Occipital lobe (tissue), 1 donor: ENCODE measurements at regions not wholly inside any gene's neighbourhood (a gene's known extent, or its start where the extent isn't known, plus 50 kb on each side); places are given as distances from the start of the nearest gene placed in this dataset.

Experiments
- DNase-seq: peaks from one replicate; lab custom pipeline; 2025; lab: John Stamatoyannopoulos, UW

DNA sequence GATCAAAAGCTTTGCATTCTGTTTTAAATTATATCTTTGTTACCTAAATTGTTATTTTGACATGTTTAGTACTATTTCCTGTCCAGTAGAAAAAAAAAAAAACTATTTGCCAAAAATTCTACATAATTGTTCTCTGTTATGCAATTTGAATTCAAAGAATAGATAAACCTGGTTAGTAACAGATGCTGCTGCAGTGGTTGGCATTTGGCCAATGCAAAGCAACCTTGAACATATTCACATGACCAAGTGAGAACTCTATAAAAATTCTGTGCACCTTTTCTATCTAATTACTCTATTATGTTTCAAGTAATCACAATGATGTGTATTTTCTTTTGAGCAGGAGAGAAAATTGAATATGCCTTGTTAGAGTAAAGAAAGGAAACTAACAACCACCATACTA is 1473.4 kb downstream of the RPA4 start:
- no peak for DNase-seq

- DNase-seq = no peak
These were observed 1478.9 kb downstream of the RPA4 start for GRCh38 chrX:98362630-98363029.

- DNase-seq = no peak
These were observed 1488.3 kb downstream of the RPA4 start for GRCh38 chrX:98371994-98372393.

- no peak for DNase-seq
These were observed 1495.4 kb downstream of the RPA4 start for GRCh38 chrX:98379134-98379533.

DNA sequence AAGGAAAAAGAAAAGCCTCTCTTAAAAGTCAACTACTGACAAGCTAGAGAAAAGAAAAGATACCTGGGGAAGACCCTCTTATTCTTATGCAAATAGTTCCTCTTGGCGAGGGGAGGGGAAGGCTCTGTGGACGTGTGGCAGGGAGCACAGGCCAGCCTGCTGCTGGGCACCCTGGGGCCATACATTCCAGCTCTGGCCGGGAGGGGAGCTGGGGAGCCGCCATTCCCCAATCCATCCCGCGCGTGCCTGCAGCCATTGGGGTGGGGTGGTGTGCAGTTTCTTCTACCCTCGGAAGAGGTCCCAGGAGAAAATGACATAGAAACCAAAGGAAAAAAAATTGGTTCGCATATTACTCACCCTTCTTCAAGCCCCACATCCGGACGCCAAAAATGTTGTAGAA is 1496.4 kb downstream of the RPA4 start:
- no peak for DNase-seq

GRCh38 chrX:98380556-98380955 is 1496.8 kb downstream of the RPA4 start:
- DNase-seq = no peak

GRCh38 chrX:98398542-98398941 is 1514.8 kb downstream of the RPA4 start:
- no peak for DNase-seq

DNA sequence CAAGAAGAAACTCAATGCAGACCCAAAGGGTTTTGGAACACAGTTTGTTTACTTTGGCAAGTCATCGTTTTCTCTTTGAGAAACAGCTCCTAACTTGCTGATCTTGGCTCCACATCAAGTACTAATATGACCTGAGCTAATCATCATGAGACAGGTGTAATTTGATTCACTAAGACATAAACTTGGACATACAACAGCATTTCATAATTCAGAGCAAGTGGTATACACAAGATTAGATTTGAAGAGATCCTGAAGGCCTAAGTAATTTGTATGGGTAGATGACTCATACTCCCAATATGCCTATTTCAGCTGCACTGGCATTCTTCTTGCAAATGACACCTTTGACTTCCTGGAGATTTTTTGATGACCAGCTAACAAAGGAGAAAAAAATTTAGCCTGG is 1521.7 kb downstream of the RPA4 start:
- DNase-seq = no peak

DNA sequence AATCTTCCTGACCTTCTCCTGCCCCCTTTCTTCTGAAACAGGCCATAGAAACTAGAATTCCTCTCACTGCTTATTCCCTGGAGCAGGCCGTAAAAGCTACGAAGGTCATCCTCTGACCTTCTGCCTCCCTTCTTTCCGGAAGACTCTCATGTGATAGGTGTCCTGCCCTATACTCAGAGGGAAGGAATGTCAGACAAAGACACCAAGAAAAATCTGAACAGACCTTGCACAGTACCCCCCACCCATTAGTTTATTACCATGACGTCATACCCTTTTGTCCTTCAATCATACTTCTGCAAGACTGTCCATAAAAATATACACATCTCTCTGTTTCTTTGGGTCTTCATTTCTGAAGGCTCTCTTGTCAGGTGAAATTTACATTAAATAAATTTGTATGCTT is 1523.9 kb downstream of the RPA4 start:
- no peak for DNase-seq

GRCh38 chrX:98409867-98410266 is 1526.2 kb downstream of the RPA4 start:
- DNase-seq = no peak

DNA sequence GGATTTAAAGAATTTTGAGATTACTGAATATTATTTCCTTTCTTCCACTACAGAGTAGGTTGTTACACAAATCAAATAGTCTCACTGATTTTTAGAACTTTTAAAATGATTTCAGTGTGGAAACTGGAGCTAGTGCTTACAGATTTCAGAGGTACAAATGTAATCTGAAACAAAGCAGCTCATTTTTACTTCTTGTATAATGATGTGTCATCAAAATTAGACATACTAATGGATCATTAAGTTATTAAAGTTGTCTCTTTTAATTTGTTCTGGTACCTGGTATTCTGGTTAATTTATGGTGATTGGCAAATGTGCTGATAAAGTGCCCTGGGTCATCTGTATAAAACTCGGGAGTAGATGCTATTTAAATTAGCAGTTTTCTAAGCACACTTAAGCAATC is 1528.3 kb downstream of the RPA4 start:
- no peak for DNase-seq

DNA sequence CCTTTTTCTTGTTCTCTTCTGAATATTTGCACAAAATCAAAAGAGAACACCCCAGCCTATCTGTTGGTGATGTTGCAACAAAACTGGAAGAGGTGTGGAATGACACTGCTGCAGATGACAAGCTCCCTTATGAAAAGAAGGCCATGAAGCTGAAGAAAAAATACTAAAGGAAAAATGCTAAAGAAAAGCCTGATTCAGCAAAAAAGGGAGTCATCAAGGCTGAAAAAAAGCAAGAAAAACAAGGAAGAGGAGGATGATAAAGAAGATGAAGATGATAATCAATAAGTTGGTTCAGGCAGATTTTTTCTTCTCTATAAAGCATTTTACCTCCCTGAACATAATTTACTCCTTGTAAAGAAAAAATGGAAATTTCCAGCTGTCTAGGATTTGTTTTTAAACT is 1538.8 kb downstream of the RPA4 start:
- DNase-seq = no peak

- DNase-seq = no peak
These were observed 1548.7 kb downstream of the RPA4 start for GRCh38 chrX:98432413-98432812.

- DNase-seq = no peak
These were observed 1564.8 kb downstream of the RPA4 start for GRCh38 chrX:98448524-98448923.

DNA sequence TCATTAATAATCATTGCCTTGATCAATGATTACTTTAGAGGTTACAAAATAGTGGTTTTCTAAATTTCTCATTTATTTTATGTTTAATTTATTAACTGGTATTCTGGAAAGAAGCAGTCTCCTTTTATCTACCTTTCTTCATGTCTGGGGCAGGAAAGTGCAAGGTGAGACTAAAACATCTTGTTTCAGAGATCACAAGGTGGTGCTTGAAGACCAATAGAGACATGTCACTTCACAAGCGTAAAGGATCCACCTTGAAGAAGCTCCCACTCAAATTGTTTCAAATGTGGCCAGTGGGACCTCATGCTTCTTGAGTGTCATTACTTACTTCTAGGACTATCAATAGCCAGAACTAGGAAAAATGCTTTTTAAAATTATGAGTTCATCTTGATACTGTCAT is 1568.7 kb downstream of the RPA4 start:
- DNase-seq = no peak

GRCh38 chrX:98459669-98460068 is 1576.0 kb downstream of the RPA4 start:
- DNase-seq = no peak

DNA sequence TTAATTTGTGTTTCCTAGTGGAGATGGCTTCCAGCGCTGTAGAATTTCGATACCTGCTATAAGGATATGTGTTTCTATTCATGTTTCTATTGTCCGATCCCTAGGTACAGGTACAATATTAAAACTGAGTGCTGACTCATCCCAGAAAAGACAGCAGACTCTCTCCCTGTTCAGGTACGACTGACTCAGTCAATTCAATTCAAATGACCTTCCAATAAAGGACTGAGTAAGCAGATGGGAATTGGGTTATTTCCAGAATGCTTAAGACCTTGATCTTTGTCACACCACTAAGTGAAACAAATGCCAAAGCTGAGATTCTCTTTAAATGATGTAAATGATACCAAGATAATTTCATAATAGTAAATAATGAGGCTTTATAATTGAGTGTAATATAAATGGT is 1596.9 kb downstream of the RPA4 start:
- no peak for DNase-seq

DNA sequence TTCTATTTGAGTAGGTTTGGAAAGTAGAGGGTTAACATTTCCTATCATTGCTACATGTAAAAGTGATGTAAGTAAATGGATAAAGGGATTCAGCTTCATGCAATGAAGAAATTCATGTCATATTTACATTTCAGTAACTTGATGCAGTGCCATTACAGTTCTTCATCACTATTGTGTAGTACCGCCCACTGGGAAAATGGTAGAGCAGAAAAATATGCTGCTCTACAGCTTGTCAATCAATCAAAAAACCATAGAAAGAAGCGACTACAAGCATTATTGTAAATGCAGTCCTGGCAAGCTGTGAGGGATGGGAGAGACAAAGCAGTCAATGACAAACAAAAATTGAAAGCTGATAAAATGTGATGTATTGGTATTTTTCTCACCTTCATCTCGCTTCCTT is 1597.9 kb downstream of the RPA4 start:
- no peak for DNase-seq

GRCh38 chrX:98490670-98491069 is 1607.0 kb downstream of the RPA4 start:
- DNase-seq = no peak

DNA sequence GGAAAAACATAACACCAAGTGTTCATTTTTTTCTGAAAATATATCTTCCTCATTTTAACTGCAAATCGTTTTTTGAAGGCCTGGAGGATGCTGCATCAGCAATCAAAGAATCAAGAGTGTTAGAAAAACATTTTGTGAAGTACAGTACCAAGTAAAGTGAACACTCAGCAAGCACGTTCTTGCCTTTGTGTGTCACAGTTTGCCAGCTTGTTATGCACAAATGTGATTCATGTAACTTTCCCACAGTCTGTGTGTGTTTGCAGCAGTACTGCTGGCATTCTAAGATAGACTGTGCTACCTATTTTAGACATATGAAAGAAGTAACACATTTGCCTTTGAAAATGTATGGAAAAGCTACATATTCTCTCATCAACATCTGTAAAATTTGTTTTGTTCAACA is 1617.7 kb downstream of the RPA4 start:
- no peak for DNase-seq

DNA sequence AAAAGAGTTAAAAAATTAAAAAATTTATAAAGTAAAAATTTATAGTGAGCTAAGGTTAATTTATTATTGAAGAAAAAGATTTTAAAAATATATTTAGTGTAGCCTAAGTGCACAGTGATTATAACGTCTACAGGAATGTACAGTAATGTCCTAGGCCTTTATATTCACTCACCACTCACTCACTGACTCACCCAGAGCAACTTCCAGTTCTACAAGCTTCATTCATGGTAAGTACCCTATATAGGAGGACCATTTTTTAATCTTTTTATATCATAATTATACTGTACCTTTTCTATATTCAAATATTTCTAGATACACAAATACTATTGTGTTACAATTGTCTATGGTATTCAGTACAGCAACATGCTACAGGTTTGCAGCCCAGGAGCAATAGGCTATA is 1623.2 kb downstream of the RPA4 start:
- no peak for DNase-seq

DNA sequence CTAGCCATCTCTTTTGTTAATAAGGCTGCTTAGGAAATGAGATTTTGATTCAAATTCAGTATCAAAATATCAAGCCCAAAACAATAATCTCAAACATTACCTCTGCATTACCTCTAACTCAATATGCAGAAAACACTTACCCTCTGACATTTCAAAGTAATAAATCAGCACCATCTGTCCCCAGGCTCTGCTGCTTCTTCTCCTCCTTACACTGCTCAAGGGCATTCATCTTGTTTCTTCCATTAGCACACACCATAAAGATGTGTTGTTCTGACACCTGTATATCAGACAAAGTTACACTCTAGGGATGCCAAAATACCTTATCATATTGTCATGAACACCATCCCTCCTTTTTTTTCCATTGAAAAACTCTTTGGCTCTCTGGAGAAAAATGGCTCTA is 1630.3 kb downstream of the RPA4 start:
- DNase-seq = no peak

DNA sequence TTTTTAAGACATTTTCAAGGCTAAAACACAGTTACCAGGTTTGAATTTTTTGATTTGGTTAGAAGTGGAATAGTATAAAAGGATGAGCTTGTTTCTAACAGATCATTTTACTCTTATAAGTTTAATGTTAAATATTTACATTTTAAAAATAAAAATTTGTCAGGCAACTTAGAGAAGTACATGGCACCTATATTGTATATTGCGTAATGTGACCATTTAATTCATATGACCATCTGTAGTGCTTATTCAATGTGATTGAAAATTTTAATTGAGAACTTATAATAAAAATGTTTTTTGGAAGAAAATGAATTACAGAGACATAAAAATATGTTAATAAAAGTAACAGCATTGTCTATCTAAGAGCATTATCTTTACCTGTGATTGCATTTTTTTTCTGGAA is 1632.4 kb downstream of the RPA4 start:
- DNase-seq = no peak

DNA sequence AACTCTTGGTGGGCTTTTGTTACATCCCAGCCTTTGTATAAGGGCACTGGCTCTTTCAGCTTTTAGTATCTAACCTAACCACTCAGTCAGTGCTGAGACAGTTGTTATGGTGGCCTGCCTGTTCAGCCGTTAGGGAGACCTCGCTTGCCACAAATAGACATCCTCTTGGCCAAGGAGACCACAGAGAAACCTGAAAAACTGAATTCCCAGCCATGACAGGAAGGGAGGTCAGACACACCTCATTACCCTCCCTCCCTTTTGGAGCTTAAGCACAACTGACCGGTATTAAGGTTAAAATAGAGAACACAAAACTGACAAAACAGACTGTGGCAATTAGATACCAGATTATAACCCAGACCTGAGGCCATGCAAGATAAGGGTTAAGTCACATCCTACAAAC is 1639.3 kb downstream of the RPA4 start:
- no peak for DNase-seq

DNA sequence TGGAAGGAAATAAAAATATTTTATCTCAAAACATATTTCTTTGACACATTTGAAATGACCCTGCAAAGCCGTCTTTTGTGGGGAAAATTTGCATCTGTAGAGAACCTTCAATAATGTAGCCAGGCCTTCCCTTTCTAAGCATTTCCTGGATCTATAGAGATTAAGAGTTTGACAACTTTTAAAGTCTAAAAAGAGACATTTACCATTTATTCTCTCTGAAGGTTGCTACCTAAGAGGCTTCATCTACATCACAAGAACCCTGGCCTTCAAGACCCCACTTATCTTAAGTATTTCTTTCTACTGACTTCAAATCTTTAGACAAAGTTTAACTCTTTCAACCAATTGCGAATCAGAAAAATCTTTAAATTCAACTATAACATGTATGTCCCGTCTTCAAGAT is 1639.8 kb downstream of the RPA4 start:
- no peak for DNase-seq
